NB4 (cell line): ENCODE measurements at regions not wholly inside any gene's neighbourhood (a gene's known extent, or its start where the extent isn't known, plus 50 kb on each side); places are given as distances from the start of the nearest gene placed in this dataset.
"Not testable (repeated sequence)": the region's sequence is repeated elsewhere in the genome, so short reads cannot be mapped to it uniquely, and the experiment has no call there.

Source experiments
- DNase-seq: peaks from one replicate; pipeline ENCODE4 v3.0.0; 2010; ENCODE audit warnings: low read depth
- H3K4me3 ChIP-seq: one replicate; pipeline ENCODE4 v1.5.1; 2011; ENCODE audit warnings: mild to moderate bottlenecking, low read depth, low read length, moderate library complexity
- MYC ChIP-seq: IDR thresholded peaks from 2 replicates; pipeline ENCODE4 v1.6.1; 2011; ENCODE audit warnings: low read depth, low read length
- POLR2A ChIP-seq: IDR thresholded peaks from 2 replicates; pipeline ENCODE4 v1.6.1; 2011; ENCODE audit warnings: mild to moderate bottlenecking; ENCODE audit not compliant: insufficient read length; ENCODE audit errors: extremely low read depth
- TF ChIP-seq, protein P1 (sequence below): IDR thresholded peaks from one replicate; pipeline ENCODE4 v1.5.1; 2012; ENCODE audit warnings: low read depth, low read length
- TF ChIP-seq, protein P2 (sequence below): IDR thresholded peaks from 2 replicates; pipeline ENCODE4 v1.6.1; 2011; ENCODE audit warnings: low read depth, low read length

DNA sequence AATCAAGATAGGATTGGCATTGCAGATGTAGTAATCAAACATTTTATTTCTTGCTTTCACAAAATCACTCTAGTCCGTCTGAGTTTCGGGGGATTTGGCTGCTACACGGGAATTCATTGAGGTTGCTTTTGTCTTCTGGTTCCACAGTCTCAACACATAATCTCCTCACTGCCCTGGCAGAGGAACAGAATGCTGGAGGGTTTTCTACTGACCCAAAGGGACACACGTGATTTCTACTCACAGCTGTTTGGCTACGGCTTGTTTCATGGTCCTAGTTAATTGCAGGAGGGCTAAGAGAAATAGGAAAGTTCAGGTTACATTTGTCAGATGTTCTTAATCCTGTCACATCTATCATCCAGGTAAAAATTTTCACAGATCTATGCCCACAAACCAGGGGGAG is 1811.6 kb downstream of the ARAP2 start:
- no peak for TF ChIP-seq POLR2A
- no peak for TF ChIP-seq MYC
- TF ChIP-seq, protein P1, sequence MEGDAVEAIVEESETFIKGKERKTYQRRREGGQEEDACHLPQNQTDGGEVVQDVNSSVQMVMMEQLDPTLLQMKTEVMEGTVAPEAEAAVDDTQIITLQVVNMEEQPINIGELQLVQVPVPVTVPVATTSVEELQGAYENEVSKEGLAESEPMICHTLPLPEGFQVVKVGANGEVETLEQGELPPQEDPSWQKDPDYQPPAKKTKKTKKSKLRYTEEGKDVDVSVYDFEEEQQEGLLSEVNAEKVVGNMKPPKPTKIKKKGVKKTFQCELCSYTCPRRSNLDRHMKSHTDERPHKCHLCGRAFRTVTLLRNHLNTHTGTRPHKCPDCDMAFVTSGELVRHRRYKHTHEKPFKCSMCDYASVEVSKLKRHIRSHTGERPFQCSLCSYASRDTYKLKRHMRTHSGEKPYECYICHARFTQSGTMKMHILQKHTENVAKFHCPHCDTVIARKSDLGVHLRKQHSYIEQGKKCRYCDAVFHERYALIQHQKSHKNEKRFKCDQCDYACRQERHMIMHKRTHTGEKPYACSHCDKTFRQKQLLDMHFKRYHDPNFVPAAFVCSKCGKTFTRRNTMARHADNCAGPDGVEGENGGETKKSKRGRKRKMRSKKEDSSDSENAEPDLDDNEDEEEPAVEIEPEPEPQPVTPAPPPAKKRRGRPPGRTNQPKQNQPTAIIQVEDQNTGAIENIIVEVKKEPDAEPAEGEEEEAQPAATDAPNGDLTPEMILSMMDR: no peak
- TF ChIP-seq, protein P2, sequence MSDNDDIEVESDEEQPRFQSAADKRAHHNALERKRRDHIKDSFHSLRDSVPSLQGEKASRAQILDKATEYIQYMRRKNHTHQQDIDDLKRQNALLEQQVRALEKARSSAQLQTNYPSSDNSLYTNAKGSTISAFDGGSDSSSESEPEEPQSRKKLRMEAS: no peak
- DNase-seq: no peak
- H3K4me3 ChIP-seq: no peak overlapping the region

DNA sequence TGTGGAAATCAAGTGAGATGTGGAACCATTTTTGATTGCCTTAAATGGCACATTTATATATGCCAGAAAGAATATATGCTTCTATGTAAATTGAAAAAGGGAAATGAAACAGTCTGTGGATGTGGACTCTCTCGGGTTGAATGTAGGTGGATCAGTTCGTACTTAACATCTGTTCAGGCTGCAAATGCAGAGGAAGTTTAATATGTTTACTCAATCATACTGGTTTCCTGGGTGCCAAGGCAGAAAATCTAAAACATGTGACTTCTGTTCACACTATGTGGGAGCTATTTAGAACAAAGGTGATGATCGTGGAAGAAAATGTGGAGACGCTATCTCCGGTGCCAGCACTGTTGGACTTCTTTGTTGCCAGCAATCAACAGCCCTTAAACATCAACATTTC is 1809.9 kb downstream of the ARAP2 start:
- peak; percentile 14 for DNase-seq
- H3K4me3 ChIP-seq: not testable (repeated sequence)

DNA sequence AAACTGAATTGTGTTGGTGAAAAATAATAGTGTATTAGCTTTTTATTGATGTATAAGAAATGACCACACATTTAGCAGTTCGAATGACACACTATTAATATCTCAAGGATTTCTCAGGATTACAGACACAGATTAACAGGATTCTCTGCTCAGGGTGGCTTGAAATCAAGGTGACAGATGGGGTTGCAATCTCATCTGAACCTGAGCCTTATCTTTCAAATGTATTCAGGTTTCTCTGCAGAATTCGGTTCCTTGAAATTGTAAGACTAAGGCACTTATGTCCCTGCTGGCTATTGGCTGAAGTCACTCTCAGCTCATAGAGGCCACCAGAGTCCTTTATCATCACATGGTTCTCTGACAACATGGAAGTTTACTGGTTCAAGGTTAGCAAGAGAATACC is 1780.1 kb downstream of the ARAP2 start:
- TF ChIP-seq, protein P1: no peak
- no peak overlapping the region for H3K4me3 ChIP-seq
- DNase-seq: no peak

DNA sequence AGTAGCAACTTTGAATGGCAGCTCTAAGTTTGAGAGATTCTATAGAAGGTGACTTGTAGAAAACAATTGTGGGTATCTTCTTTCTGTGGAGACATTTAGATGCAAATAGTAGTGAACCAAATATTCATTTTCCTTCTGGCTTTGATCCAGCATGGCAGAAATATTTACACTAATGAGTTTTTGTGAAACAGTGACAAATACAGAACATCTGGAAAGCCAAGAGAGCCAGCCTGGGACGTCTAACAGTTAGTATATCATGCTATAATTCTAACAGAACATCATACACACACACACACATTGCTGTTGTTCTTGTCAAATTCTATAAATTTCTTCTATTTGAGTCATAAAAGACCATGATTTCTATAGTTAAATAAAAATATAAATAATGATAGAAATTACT is 1777.9 kb downstream of the ARAP2 start:
- DNase-seq: no peak
- TF ChIP-seq, protein P2: no peak
- TF ChIP-seq POLR2A: no peak
- no peak for TF ChIP-seq MYC
- TF ChIP-seq, protein P1: no peak
- H3K4me3 ChIP-seq: no peak overlapping the region

DNA sequence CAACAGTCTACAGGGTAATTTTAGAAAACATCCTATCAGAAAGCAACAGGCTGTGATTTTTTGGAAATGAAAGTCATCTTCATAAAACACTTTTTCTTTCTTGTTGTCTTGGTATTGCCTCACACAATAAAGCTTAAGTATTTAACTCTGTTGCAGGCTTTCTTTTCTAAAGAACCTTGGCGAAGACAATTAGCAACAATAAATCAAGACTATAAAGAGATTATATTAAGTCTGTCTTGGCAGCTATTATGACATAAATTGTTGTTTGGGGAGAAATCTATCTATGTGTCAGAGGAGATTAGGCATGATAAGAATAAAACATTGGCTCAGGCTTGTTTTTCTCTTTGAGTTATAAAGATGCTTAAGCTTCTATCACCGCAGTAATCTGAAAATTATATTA is 1774.8 kb downstream of the ARAP2 start:
- no peak for DNase-seq
- TF ChIP-seq, protein P1: no peak
- TF ChIP-seq MYC (no peak), POLR2A (no peak)
- TF ChIP-seq, protein P2: no peak
- no peak overlapping the region for H3K4me3 ChIP-seq

DNA sequence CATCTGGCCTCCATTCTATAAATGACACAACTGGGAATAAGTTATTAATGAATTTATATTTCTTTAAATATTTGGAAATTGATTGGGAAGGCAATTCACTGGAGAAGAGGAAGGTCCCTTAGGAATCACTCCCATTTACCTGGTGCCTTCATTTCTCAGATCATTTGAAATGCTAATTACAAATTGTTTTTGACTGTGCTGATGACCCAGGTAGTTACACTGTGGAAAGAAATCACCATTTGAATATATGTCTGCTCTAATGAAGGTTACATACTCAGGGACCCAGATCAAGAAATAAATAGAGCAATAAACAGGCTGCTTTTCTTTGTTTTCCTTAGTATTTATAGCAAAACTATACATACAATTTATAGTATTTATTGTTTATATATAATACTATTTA is 1759.1 kb downstream of the ARAP2 start:
- TF ChIP-seq, protein P2: no peak
- no peak for TF ChIP-seq MYC
- TF ChIP-seq POLR2A: no peak
- TF ChIP-seq, protein P1: no peak
- DNase-seq: no peak

More for the DNA sequence above, 1759.1 kb downstream of the ARAP2 start:
- no peak overlapping the region for H3K4me3 ChIP-seq
